ENCODE measurements at regions not wholly inside any gene's neighbourhood (a gene's known extent, or its start where the extent isn't known, plus 50 kb on each side); places are given as distances from the start of the nearest gene placed in this dataset.
"Not testable (repeated sequence)": the region's sequence is repeated elsewhere in the genome, so short reads cannot be mapped to it uniquely, and the experiment has no call there.

- H3K4me3 ChIP-seq (ENCODE audit: low read depth, low read length), result no peak overlapping the region
- DNase-seq (ENCODE audit: low read depth), result no peak
- no peak for TF ChIP-seq CTCF (IDR thresholded peaks at IDR 0.05; ENCODE audit: insufficient read depth, low read depth, low read length, missing control alignments)
Observed at GRCh38 chr6:140718021-140718420, 1343.6 kb upstream of the CITED2 start.

GRCh38 chr6:140713495-140713894, 1339.0 kb upstream of the CITED2 start:
- DNase-seq (ENCODE audit: low read depth), result no peak
- TF ChIP-seq CTCF (IDR thresholded peaks at IDR 0.05; ENCODE audit: insufficient read depth, low read depth, low read length, missing control alignments), result no peak
- H3K4me3 ChIP-seq (ENCODE audit: low read depth, low read length), result no peak overlapping the region

GRCh38 chr6:140711019-140711613, 1336.7 kb upstream of the CITED2 start:
- no peak for DNase-seq (ENCODE audit: low read depth)
- no peak for TF ChIP-seq CTCF (IDR thresholded peaks at IDR 0.05; ENCODE audit: insufficient read depth, low read depth, low read length, missing control alignments)

GRCh38 chr6:140708441-140708840, 1334.0 kb upstream of the CITED2 start:
- DNase-seq (ENCODE audit: low read depth), result no peak
- H3K4me3 ChIP-seq (ENCODE audit: low read depth, low read length), result no peak overlapping the region
- TF ChIP-seq CTCF (IDR thresholded peaks at IDR 0.05; ENCODE audit: insufficient read depth, low read depth, low read length, missing control alignments), result no peak

More at GRCh38 chr6:140711019-140711613, 1336.7 kb upstream of the CITED2 start:
- H3K4me3 ChIP-seq (ENCODE audit: low read depth, low read length), result no peak overlapping the region

GRCh38 chr6:140704008-140704407, 1329.6 kb upstream of the CITED2 start:
- not testable (repeated sequence) for DNase-seq (ENCODE audit: low read depth)

GRCh38 chr6:140697585-140697984, 1323.1 kb upstream of the CITED2 start:
- TF ChIP-seq CTCF (IDR thresholded peaks at IDR 0.05; ENCODE audit: insufficient read depth, low read depth, low read length, missing control alignments), result no peak
- DNase-seq (ENCODE audit: low read depth), result no peak
- no peak overlapping the region for H3K4me3 ChIP-seq (ENCODE audit: low read depth, low read length)

More at GRCh38 chr6:140704008-140704407, 1329.6 kb upstream of the CITED2 start:
- not testable (repeated sequence) for H3K4me3 ChIP-seq (ENCODE audit: low read depth, low read length)

GRCh38 chr6:140684776-140685550, 1310.5 kb upstream of the CITED2 start:
- no peak for TF ChIP-seq CTCF (IDR thresholded peaks at IDR 0.05; ENCODE audit: insufficient read depth, low read depth, low read length, missing control alignments)
- H3K4me3 ChIP-seq (ENCODE audit: low read depth, low read length), result no peak overlapping the region
- no peak for DNase-seq (ENCODE audit: low read depth)

Data from GM12865 (cell line).